ENCODE measurements at regions not wholly inside any gene's neighbourhood (a gene's known extent, or its start where the extent isn't known, plus 50 kb on each side); places are given as distances from the start of the nearest gene placed in this dataset.

- Histone ChIP-seq H3K36me3 (ENCODE audit: control insufficient read depth in 1 of 2, insufficient read depth in 2 of 2, low read length in 2 of 2) (no peaks in the 10 kb centered on the region), H3K27me3 (ENCODE audit: insufficient read depth, low read length) (peaks cover 14% of the 10 kb centered on the region), H3K79me2 (ENCODE audit: insufficient read depth, low read length) (no peaks in the 10 kb centered on the region), H3K9ac (ENCODE audit: low read length) (no peak overlapping the region), H3K4me2 (ENCODE audit: low read length) (no peak overlapping the region), H3K9me2 (ENCODE audit: insufficient read depth) (no peaks in the 10 kb centered on the region), H2AFZ (ENCODE audit: low read depth, low read length, poor library complexity, severe bottlenecking) (no peak overlapping the region), H3K4me1 (ENCODE audit: control insufficient read depth in 1 of 2, insufficient read depth in 2 of 2, low read length in 2 of 2) (no peaks in the 10 kb centered on the region), H3K27ac (ENCODE audit: low read depth, low read length) (no peak overlapping the region), H4K20me1 (ENCODE audit: insufficient read depth) (no peaks in the 10 kb centered on the region), H3K9me3 (ENCODE audit: control insufficient read depth in 1 of 2, insufficient read depth in 1 of 2, low read depth in 1 of 2, low read length in 2 of 2) (no peaks in the 10 kb centered on the region), H3K4me3 (replicated peaks in 1 of 2; ENCODE audit: low read depth in 1 of 2, low read length in 2 of 2) (no peak overlapping the region)
- BruUV-seq (replicated peaks): no TSS peak
- POLR2A ChIA-PET: no interaction called here
- peak; percentile 90 for ATAC-seq
- DNase-seq (ENCODE audit: low read depth, low spot score): peak; percentile 31
- CTCF ChIA-PET: interaction anchor here (0.5 to 0.6 kb wide), 3 partner anchors 12 to 169 kb away, joined by 3 read pairs; no protein-coding TSS in a partner anchor
- TF ChIP-seq EZH2phosphoT487 (IDR thresholded peaks at IDR 0.05; ENCODE audit: borderline replicate concordance) (no peak), RAD21 (IDR thresholded peaks at IDR 0.05; ENCODE audit: low read depth) (peak; percentile 67), MAX (IDR thresholded peaks at IDR 0.05) (no peak), CTCF (IDR thresholded peaks at IDR 0.05 in 2 of 3, conservative IDR thresholded peaks at IDR 0.05 in 1 of 3; ENCODE audit: borderline replicate concordance in 1 of 3, insufficient read depth in 1 of 3, low read depth in 2 of 3, low read length in 2 of 3) (peak; percentile 45 to 73 (median 69); a peak in 5 of 6 replicates)
- intact Hi-C loops (cut with micrococcal nuclease): loop anchor here (2.0 to 5.0 kb wide), 3 partner anchors 183 to 497 kb away; no protein-coding TSS in a partner anchor
- RAD21 ChIA-PET (ENCODE audit: low non-redundant PET in 1 of 2, low total read pairs in 2 of 2, uncharacterized antibody in 2 of 2, unreplicated experiment in 2 of 2): no interaction called here
These were observed 97.7 kb downstream of the CBLN1 start for GRCh38 chr16:49183911-49184310.

GRCh38 chr16:49181791-49182518, 99.7 kb downstream of the CBLN1 start:
- no peaks in the 10 kb centered on the region for H3K9me2 ChIP-seq (ENCODE audit: insufficient read depth)
- H3K36me3 ChIP-seq (ENCODE audit: control insufficient read depth in 1 of 2, insufficient read depth in 2 of 2, low read length in 2 of 2): no peaks in the 10 kb centered on the region
- ChIA-PET POLR2A (no interaction called here), RAD21 (ENCODE audit: low non-redundant PET in 1 of 2, low total read pairs in 2 of 2, uncharacterized antibody in 2 of 2, unreplicated experiment in 2 of 2) (no interaction called here), CTCF (no interaction called here)
- H3K27ac ChIP-seq (ENCODE audit: low read depth, low read length): no peak overlapping the region
- peaks cover 26% of the 10 kb centered on the region for H3K27me3 ChIP-seq (ENCODE audit: insufficient read depth, low read length)
- intact Hi-C loops (cut with micrococcal nuclease): loop anchor here (5.0 kb wide), 1 partner anchor 280 kb away; no protein-coding TSS in a partner anchor
- H3K79me2 ChIP-seq (ENCODE audit: insufficient read depth, low read length): no peaks in the 10 kb centered on the region
- TF ChIP-seq ZBTB33 (IDR thresholded peaks at IDR 0.05; ENCODE audit: extremely low read depth, insufficient replicate concordance, low read length) (no peak), ZNF274 (IDR thresholded peaks at IDR 0.05; ENCODE audit: low read depth, low read length) (no peak), EGR1 (IDR thresholded peaks at IDR 0.05; ENCODE audit: low read depth) (no peak), POLR2A (IDR thresholded peaks at IDR 0.05; ENCODE audit: borderline replicate concordance, extremely low read depth, insufficient read depth, insufficient read length) (no peak), RAD21 (IDR thresholded peaks at IDR 0.05; ENCODE audit: low read depth) (no peak), CBX3 (IDR thresholded peaks at IDR 0.05; ENCODE audit: low read depth) (no peak)
- H3K4me3 ChIP-seq (replicated peaks in 1 of 2; ENCODE audit: low read depth in 1 of 2, low read length in 2 of 2): no peak overlapping the region
- ATAC-seq (no peak), DNase-seq (ENCODE audit: low read depth, low spot score) (no peak)
- H3K9me3 ChIP-seq (ENCODE audit: control insufficient read depth in 1 of 2, insufficient read depth in 1 of 2, low read depth in 1 of 2, low read length in 2 of 2): no peaks in the 10 kb centered on the region
- H3K4me2 ChIP-seq (ENCODE audit: low read length): no peak overlapping the region
- H3K9ac ChIP-seq (ENCODE audit: low read length): no peak overlapping the region
- H4K20me1 ChIP-seq (ENCODE audit: insufficient read depth): no peaks in the 10 kb centered on the region
- H2AFZ ChIP-seq (ENCODE audit: low read depth, low read length, poor library complexity, severe bottlenecking): no peak overlapping the region
- BruUV-seq (replicated peaks): no TSS peak
- H3K4me1 ChIP-seq (ENCODE audit: control insufficient read depth in 1 of 2, insufficient read depth in 2 of 2, low read length in 2 of 2): no peaks in the 10 kb centered on the region
